GM18909 (cell line): ENCODE measurements at regions not wholly inside any gene's neighbourhood (a gene's known extent, or its start where the extent isn't known, plus 50 kb on each side); places are given as distances from the start of the nearest gene placed in this dataset.
A peak's percentile ranks its signal among the peaks of the same experiment; 100 is the strongest.
"Not testable (repeated sequence)": the region's sequence is repeated elsewhere in the genome, so short reads cannot be mapped to it uniquely, and the experiment has no call there.

Experiments used
- ATAC-seq: cut with Tn5 transposase; IDR thresholded peaks from one replicate; pipeline ENCODE4 v1.9.1; 2021; ENCODE audit warnings: mild to moderate bottlenecking; ENCODE audit not compliant: unreplicated experiment, poor library complexity

- no peak for ATAC-seq
Observed at GRCh38 chr7:23931633-23932032, 221.6 kb downstream of the STK31 start.

GRCh38 chr7:23938215-23938614 is 228.2 kb downstream of the STK31 start:
- ATAC-seq, result no peak

GRCh38 chr7:23938937-23939552 is 229.0 kb downstream of the STK31 start:
- peak; percentile 71 for ATAC-seq

- ATAC-seq, result not testable (repeated sequence)
Observed at GRCh38 chr7:23939747-23940146, 229.7 kb downstream of the STK31 start.

- no peak for ATAC-seq
Observed at GRCh38 chr7:23941551-23941950, 231.5 kb downstream of the STK31 start.

GRCh38 chr7:23942032-23942431 is 232.0 kb downstream of the STK31 start:
- ATAC-seq, result no peak

- no peak for ATAC-seq
Observed at GRCh38 chr7:23944131-23944530, 234.1 kb downstream of the STK31 start.

GRCh38 chr7:23945472-23945871 is 235.5 kb downstream of the STK31 start:
- no peak for ATAC-seq

GRCh38 chr7:23955145-23955544 is 245.1 kb downstream of the STK31 start:
- ATAC-seq, result no peak

GRCh38 chr7:23955600-23956149 is 245.7 kb downstream of the STK31 start:
- ATAC-seq, result no peak

GRCh38 chr7:23956772-23957576 is 247.0 kb downstream of the STK31 start:
- ATAC-seq, result no peak

GRCh38 chr7:23959821-23960220 is 249.8 kb downstream of the STK31 start:
- ATAC-seq, result no peak

GRCh38 chr7:23960361-23960760 is 250.3 kb downstream of the STK31 start:
- ATAC-seq, result no peak

GRCh38 chr7:23963461-23964165 is 253.6 kb downstream of the STK31 start:
- no peak for ATAC-seq

- no peak for ATAC-seq
Observed at GRCh38 chr7:23964715-23965114, 254.7 kb downstream of the STK31 start.

- ATAC-seq, result no peak
Observed at GRCh38 chr7:23965296-23965695, 255.3 kb downstream of the STK31 start.

GRCh38 chr7:23966941-23967340 is 256.9 kb downstream of the STK31 start:
- no peak for ATAC-seq

- no peak for ATAC-seq
Observed at GRCh38 chr7:23967949-23968599, 258.1 kb downstream of the STK31 start.

GRCh38 chr7:23968791-23969190 is 258.8 kb downstream of the STK31 start:
- ATAC-seq, result no peak

GRCh38 chr7:23969443-23969842 is 259.4 kb downstream of the STK31 start:
- no peak for ATAC-seq

GRCh38 chr7:23970193-23970592 is 260.2 kb downstream of the STK31 start:
- ATAC-seq, result no peak
